Keratinocyte (primary cell): ENCODE measurements at regions not wholly inside any gene's neighbourhood (a gene's known extent, or its start where the extent isn't known, plus 50 kb on each side); places are given as distances from the start of the nearest gene placed in this dataset.

Experiments used
- DNase-seq: peaks from one replicate; pipeline ENCODE4 v3.0.0-alpha.2; 2011; ENCODE audit warnings: low read depth, missing footprints, low spot score
- FAIRE-seq: peaks from 2 replicates; lab custom pipeline; 2011; peaks lifted over from hg19 to GRCh38; lab: Jason Lieb, UNC
- H2AFZ ChIP-seq: 2 replicates; pipeline ENCODE4 v1.6.0; 2012; ENCODE audit warnings: low read length, control low read depth, inconsistent platforms; ENCODE audit not compliant: control insufficient read depth
- H3K27ac ChIP-seq: 2 replicates; pipeline ENCODE4 v1.5.1; 2011; ENCODE audit warnings: low read length; ENCODE audit not compliant: control insufficient read depth, insufficient read depth
- H3K27me3 ChIP-seq: 3 replicates; pipeline ENCODE4 v1.6.0; 2011; ENCODE audit warnings: low read length; ENCODE audit not compliant: control insufficient read depth, insufficient read depth; ENCODE audit errors: extremely low read depth
- H3K36me3 ChIP-seq, 2 experiments: 2 replicates in 1 of 2; 3 replicates in 1 of 2; pipeline ENCODE4 v1.5.1; 2011; ENCODE audit warnings: low read length in 2 of 2, mild to moderate bottlenecking in 1 of 2; ENCODE audit not compliant: control insufficient read depth in 2 of 2, insufficient read depth in 2 of 2; ENCODE audit errors: extremely low read depth in 1 of 2
- H3K4me1 ChIP-seq: 3 replicates; pipeline ENCODE4 v1.5.1; 2011; ENCODE audit warnings: low read length; ENCODE audit not compliant: control insufficient read depth, insufficient read depth; ENCODE audit errors: extremely low read depth
- H3K4me2 ChIP-seq: 3 replicates; pipeline ENCODE4 v1.6.0; 2011; ENCODE audit warnings: low read depth, low read length; ENCODE audit not compliant: control insufficient read depth, insufficient read depth; ENCODE audit errors: extremely low read depth
- H3K4me3 ChIP-seq, 3 experiments: fragments of 200-600 bp in 1 of 3; sonication (generic) in 1 of 3; 2 replicates in 2 of 3; 3 replicates in 1 of 3; pipeline ENCODE4 v1.5.1; 2011 to 2016; ENCODE audit warnings: low read length in 3 of 3, mild to moderate bottlenecking in 3 of 3, control low read depth in 2 of 3, inconsistent platforms in 1 of 3, low read depth in 1 of 3, mixed read lengths in 1 of 3, mixed run types in 1 of 3, moderate library complexity in 1 of 3; ENCODE audit not compliant: control insufficient read depth in 2 of 3, insufficient read depth in 2 of 3; ENCODE audit errors: extremely low read depth in 1 of 3
- H3K79me2 ChIP-seq: 2 replicates; pipeline ENCODE4 v1.6.0; 2012; ENCODE audit warnings: low read length; ENCODE audit not compliant: control insufficient read depth, insufficient read depth
- H3K9ac ChIP-seq: 3 replicates; pipeline ENCODE4 v1.6.0; 2011; ENCODE audit warnings: low read length; ENCODE audit not compliant: control insufficient read depth, insufficient read depth; ENCODE audit errors: extremely low read depth
- H3K9me1 ChIP-seq: 3 replicates; pipeline ENCODE4 v1.6.0; 2011; ENCODE audit warnings: low read length; ENCODE audit not compliant: control insufficient read depth, insufficient read depth; ENCODE audit errors: extremely low read depth
- H3K9me3 ChIP-seq: 2 replicates; pipeline ENCODE4 v1.5.1; 2012; ENCODE audit warnings: low read depth, low read length; ENCODE audit not compliant: control insufficient read depth
- H4K20me1 ChIP-seq: 3 replicates; pipeline ENCODE4 v1.6.0; 2011; ENCODE audit warnings: low read length; ENCODE audit not compliant: control insufficient read depth, insufficient read depth; ENCODE audit errors: extremely low read depth
- EZH2 ChIP-seq: IDR thresholded peaks from one replicate; pipeline ENCODE4 v1.6.1; 2012; ENCODE audit warnings: inconsistent platforms, mild to moderate bottlenecking, low read length, moderate library complexity
- dilution Hi-C: fragments of 300-500 bp; cut with MboI; formaldehyde crosslinking; loops from one replicate; pipeline ENCODE4 v1.7.0; 2020; ENCODE audit warnings: low sequenced_read_pairs; ENCODE audit not compliant: extremely low pct_ligation_motif_present
- TF ChIP-seq, protein P1 (sequence below), 3 experiments: IDR thresholded peaks in 1 of 3; conservative IDR thresholded peaks in 1 of 3; optimal IDR thresholded peaks in 1 of 3; 2 replicates in 2 of 3; 3 replicates in 1 of 3; pipeline versions ENCODE3 to v1.5.1; 2011; ENCODE audit warnings: low read length in 3 of 3, mild to moderate bottlenecking in 3 of 3, moderate library complexity in 2 of 3, control low read depth in 1 of 3, inconsistent platforms in 1 of 3; ENCODE audit not compliant: insufficient read depth in 2 of 3; ENCODE audit errors: extremely low read depth in 1 of 3

DNA sequence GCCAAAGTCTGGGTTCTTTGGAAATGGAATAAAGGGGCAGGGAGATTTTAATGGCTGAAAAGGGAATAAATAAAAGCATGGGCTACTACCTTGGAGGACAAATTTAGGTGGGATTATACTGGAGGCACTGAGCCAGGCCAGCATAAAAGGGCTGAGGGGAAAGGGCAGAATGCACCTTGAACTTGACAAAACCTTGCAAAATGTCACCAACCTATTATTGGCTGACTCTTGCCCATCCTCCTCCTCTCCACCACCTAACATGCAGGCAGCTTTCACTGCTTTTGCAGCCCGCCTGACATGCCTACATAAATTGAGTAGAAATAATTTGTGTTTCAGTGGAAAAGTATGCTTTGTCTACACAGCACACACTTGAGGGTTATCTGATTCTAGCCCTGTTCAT is 65.3 kb upstream of the ABLIM1 start:
- no peak overlapping the region for H3K4me2 ChIP-seq
- H3K4me1 ChIP-seq, result no peaks in the 10 kb centered on the region
- TF ChIP-seq, protein P1, sequence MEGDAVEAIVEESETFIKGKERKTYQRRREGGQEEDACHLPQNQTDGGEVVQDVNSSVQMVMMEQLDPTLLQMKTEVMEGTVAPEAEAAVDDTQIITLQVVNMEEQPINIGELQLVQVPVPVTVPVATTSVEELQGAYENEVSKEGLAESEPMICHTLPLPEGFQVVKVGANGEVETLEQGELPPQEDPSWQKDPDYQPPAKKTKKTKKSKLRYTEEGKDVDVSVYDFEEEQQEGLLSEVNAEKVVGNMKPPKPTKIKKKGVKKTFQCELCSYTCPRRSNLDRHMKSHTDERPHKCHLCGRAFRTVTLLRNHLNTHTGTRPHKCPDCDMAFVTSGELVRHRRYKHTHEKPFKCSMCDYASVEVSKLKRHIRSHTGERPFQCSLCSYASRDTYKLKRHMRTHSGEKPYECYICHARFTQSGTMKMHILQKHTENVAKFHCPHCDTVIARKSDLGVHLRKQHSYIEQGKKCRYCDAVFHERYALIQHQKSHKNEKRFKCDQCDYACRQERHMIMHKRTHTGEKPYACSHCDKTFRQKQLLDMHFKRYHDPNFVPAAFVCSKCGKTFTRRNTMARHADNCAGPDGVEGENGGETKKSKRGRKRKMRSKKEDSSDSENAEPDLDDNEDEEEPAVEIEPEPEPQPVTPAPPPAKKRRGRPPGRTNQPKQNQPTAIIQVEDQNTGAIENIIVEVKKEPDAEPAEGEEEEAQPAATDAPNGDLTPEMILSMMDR (optimal IDR thresholded peaks at IDR 0.05 in 1 of 3, IDR thresholded peaks at IDR 0.05 in 1 of 3, conservative IDR thresholded peaks at IDR 0.05 in 1 of 3; ENCODE audit: extremely low read depth in 1 of 3, insufficient read depth in 2 of 3, low read length in 3 of 3), result no peak
- TF ChIP-seq EZH2, result no peak
- no peak overlapping the region for H3K27ac ChIP-seq
- DNase-seq, result no peak
- FAIRE-seq, result no peak
- dilution Hi-C loops, result no loop called here
- H3K27me3 ChIP-seq, result no peaks in the 10 kb centered on the region
- no peak overlapping the region for H3K4me3 ChIP-seq
- no peak overlapping the region for H2AFZ ChIP-seq
- no peaks in the 10 kb centered on the region for H3K9me3 ChIP-seq
- H3K9ac ChIP-seq, result no peak overlapping the region
- no peaks in the 10 kb centered on the region for H4K20me1 ChIP-seq
- no peaks in the 10 kb centered on the region for H3K79me2 ChIP-seq
- no peaks in the 10 kb centered on the region for H3K9me1 ChIP-seq
- no peaks in the 10 kb centered on the region for H3K36me3 ChIP-seq

DNA sequence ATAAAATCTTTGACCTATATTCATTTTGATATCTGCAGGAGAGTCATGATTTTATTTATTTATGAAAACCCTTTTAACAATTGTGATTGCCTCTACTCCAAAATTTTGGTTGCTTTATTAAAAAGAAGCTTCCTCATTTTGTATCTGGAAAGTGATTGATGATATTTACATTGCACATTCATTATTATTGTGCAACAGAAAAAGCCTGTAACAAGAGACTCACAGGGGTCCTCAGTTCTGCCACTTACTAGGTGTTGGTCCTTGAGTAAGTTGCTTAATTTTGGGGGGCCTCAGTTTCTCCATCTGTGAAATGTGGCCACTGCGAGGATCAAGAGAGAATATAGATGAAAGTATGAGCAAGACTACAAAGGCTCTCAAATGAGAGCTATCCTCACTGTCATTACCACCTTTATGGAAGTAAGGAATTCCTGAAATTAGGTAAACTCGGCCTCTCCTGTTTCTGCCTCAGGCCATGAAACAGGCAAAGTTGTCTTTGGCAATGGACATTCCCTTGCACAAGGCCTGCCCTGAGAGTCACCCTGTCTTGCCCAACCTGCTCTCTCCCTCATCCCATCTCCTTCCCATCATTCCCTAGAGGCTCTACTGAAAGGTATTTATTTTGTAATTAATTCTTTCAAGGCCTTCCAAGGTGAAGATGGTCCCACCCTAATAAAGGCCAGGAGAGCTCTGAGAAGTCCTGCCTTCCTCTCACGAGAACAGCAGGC is 66.1 kb upstream of the ABLIM1 start:
- H3K9me3 ChIP-seq, result no peaks in the 10 kb centered on the region
- no peaks in the 10 kb centered on the region for H3K79me2 ChIP-seq
- H3K36me3 ChIP-seq, result no peaks in the 10 kb centered on the region
- H2AFZ ChIP-seq, result no peak overlapping the region
- H3K4me2 ChIP-seq, result no peak overlapping the region
- no peak overlapping the region for H3K27ac ChIP-seq
- H3K4me1 ChIP-seq, result no peaks in the 10 kb centered on the region
- H3K27me3 ChIP-seq, result no peaks in the 10 kb centered on the region
- no peak overlapping the region for H3K9ac ChIP-seq
- no peak for TF ChIP-seq EZH2
- TF ChIP-seq, protein P1 (optimal IDR thresholded peaks at IDR 0.05 in 1 of 3, IDR thresholded peaks at IDR 0.05 in 1 of 3, conservative IDR thresholded peaks at IDR 0.05 in 1 of 3; ENCODE audit: extremely low read depth in 1 of 3, insufficient read depth in 2 of 3, low read length in 3 of 3), result no peak
- no peak overlapping the region for H3K4me3 ChIP-seq
- no peaks in the 10 kb centered on the region for H4K20me1 ChIP-seq
- DNase-seq, result no peak
- FAIRE-seq, result no peak
- no peaks in the 10 kb centered on the region for H3K9me1 ChIP-seq
- dilution Hi-C loops, result no loop called here
